Kasumi-1 (cell line): ENCODE measurements at regions not wholly inside any gene's neighbourhood (a gene's known extent, or its start where the extent isn't known, plus 50 kb on each side); places are given as distances from the start of the nearest gene placed in this dataset.
"Not testable (repeated sequence)": the region's sequence is repeated elsewhere in the genome, so short reads cannot be mapped to it uniquely, and the experiment has no call there.

Experiments
- DNase-seq, 2 experiments: peaks; one replicate each; lab custom pipeline; 2025; lab: John Stamatoyannopoulos, UW

- no peak for DNase-seq
Measured at GRCh38 chr14:39668449-39668848, 236.2 kb upstream of the FBXO33 start.

- DNase-seq: no peak
Measured at GRCh38 chr14:39666386-39666785, 234.2 kb upstream of the FBXO33 start.

- DNase-seq: no peak
Measured at GRCh38 chr14:39665075-39665475, 232.8 kb upstream of the FBXO33 start.

GRCh38 chr14:39664646-39665045, 232.4 kb upstream of the FBXO33 start:
- DNase-seq: no peak

- no peak for DNase-seq
Measured at GRCh38 chr14:39641224-39641623, 209.0 kb upstream of the FBXO33 start.

GRCh38 chr14:39639009-39639408, 206.8 kb upstream of the FBXO33 start:
- DNase-seq: not testable (repeated sequence)

GRCh38 chr14:39628087-39628486, 195.9 kb upstream of the FBXO33 start:
- DNase-seq: no peak

- no peak for DNase-seq
Measured at GRCh38 chr14:39626589-39627576, 194.7 kb upstream of the FBXO33 start.

- no peak for DNase-seq
Measured at GRCh38 chr14:39621678-39622077, 189.4 kb upstream of the FBXO33 start.

- DNase-seq: no peak
Measured at GRCh38 chr14:39621223-39621622, 189.0 kb upstream of the FBXO33 start.

- no peak for DNase-seq
Measured at GRCh38 chr14:39617537-39617936, 185.3 kb upstream of the FBXO33 start.

GRCh38 chr14:39615352-39615751, 183.1 kb upstream of the FBXO33 start:
- DNase-seq: no peak

GRCh38 chr14:39614297-39614923, 182.2 kb upstream of the FBXO33 start:
- no peak for DNase-seq

- DNase-seq: no peak
Measured at GRCh38 chr14:39609119-39609518, 176.9 kb upstream of the FBXO33 start.

GRCh38 chr14:39607978-39608377, 175.7 kb upstream of the FBXO33 start:
- DNase-seq: no peak

- no peak for DNase-seq
Measured at GRCh38 chr14:39603942-39604341, 171.7 kb upstream of the FBXO33 start.

GRCh38 chr14:39593377-39593776, 161.1 kb upstream of the FBXO33 start:
- DNase-seq: no peak

- DNase-seq: no peak
Measured at GRCh38 chr14:39592116-39592789, 160.0 kb upstream of the FBXO33 start.

- not testable (repeated sequence) for DNase-seq
Measured at GRCh38 chr14:39589882-39590281, 157.6 kb upstream of the FBXO33 start.

- peak in 1 of 2 experiments; percentile 6 for DNase-seq
Measured at GRCh38 chr14:39582028-39582654, 149.9 kb upstream of the FBXO33 start.

GRCh38 chr14:39581474-39581873, 149.2 kb upstream of the FBXO33 start:
- peak; percentile 26 to 57 for DNase-seq

- no peak for DNase-seq
Measured at GRCh38 chr14:39580696-39581095, 148.5 kb upstream of the FBXO33 start.
